ENCODE measurements at regions not wholly inside any gene's neighbourhood (a gene's known extent, or its start where the extent isn't known, plus 50 kb on each side); places are given as distances from the start of the nearest gene placed in this dataset.

- Histone ChIP-seq H3K9ac (ENCODE audit: low read length) (no peak overlapping the region), H3K79me2 (ENCODE audit: low read length) (no peaks in the 10 kb centered on the region)
These were observed 87.8 kb upstream of the NCOR2 start for GRCh38 chr12:124655048-124655697.

DNA sequence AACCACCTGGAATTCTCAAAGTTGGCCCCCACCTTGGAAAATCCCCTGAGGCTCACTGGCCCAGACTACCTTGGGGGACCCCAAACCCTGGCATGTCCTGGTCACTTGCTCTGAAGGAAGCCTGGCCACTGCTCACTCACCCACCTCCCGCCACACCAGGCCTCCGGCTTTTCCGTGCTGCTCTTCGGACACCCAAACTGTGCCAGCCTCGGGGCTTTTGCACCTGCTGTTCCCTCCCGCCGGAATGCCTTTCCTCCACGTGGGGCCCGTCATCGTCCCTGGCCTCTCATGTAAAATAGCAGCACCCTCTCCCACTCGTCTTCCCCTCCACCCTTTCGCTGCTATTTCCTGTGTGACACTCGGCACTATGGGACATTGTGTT, 87.2 kb upstream of the NCOR2 start:
- no peak overlapping the region for H3K4me3 ChIP-seq (ENCODE audit: low read length)
- H3K9ac ChIP-seq (ENCODE audit: low read length), result no peak overlapping the region
- no peaks in the 10 kb centered on the region for H3K9me3 ChIP-seq (ENCODE audit: insufficient read depth, low read length)

More at GRCh38 chr12:124655048-124655697, 87.8 kb upstream of the NCOR2 start:
- H3K36me3 ChIP-seq (replicated peaks; ENCODE audit: low read depth, low read length), result no peaks in the 10 kb centered on the region
- H3K4me1 ChIP-seq (ENCODE audit: low read length), result no peaks in the 10 kb centered on the region
- no peak overlapping the region for H2AFZ ChIP-seq (ENCODE audit: low read depth, low read length)
- no peak overlapping the region for H3K4me2 ChIP-seq (ENCODE audit: low read length)
- no peaks in the 10 kb centered on the region for H4K20me1 ChIP-seq (ENCODE audit: insufficient read depth, low read length)
- no peak overlapping the region for H3K4me3 ChIP-seq (ENCODE audit: low read length)
- TF ChIP-seq CTCF (IDR thresholded peaks at IDR 0.05; ENCODE audit: low read depth, low read length) (no peak), EZH2phosphoT487 (IDR thresholded peaks at IDR 0.05; ENCODE audit: low read depth) (no peak)
- H3K27me3 ChIP-seq (ENCODE audit: low read depth, low read length), result peaks cover 20% of the 10 kb centered on the region
- H3K27ac ChIP-seq (ENCODE audit: low read length), result no peak overlapping the region
- H3K9me3 ChIP-seq (ENCODE audit: insufficient read depth, low read length), result no peaks in the 10 kb centered on the region

DNA sequence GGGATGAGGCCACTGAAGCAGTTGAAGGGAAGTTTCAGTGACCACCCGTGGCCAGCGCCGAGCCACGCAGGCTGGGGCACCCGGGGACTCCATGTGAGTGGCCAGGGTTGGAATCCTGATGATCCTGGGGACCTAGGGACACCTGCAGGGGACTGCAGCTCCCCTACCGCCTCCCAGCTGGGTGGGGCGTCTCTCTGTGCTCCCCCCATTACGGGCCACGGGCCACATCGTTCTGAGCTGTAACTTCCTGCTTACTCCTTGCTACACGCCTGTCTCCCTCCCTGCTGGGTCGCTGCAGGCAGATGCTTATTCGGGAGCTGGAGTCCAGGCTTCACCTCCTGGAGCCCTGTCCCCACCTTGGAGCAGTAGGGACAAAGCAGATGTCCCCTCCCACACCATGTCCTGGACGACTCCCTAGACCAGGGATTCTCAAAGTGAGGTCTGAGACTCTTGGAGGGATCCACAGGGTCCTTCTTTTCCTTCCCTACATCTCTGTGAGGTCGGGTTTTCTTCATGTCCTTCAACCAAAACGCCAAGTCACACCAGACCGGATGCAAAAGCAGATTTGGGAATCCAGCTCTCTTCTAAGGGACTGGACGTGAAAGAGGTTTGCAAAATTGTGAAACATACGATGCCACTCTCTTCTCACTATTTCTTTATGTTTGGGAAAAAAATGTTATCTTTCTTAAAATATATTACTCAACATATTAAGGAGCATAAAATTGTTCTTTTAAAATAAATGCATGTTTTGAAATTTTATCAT, 85.9 kb upstream of the NCOR2 start:
- Histone ChIP-seq H3K36me3 (replicated peaks; ENCODE audit: low read depth, low read length) (peaks cover under 1% of the 10 kb centered on the region), H3K79me2 (ENCODE audit: low read length) (no peaks in the 10 kb centered on the region), H3K9me3 (ENCODE audit: insufficient read depth, low read length) (peaks cover 9% of the 10 kb centered on the region; the same call in 1 of the 2 replicates), H3K4me1 (ENCODE audit: low read length) (no peaks in the 10 kb centered on the region), H3K27ac (ENCODE audit: low read length) (no peak overlapping the region), H4K20me1 (ENCODE audit: insufficient read depth, low read length) (no peaks in the 10 kb centered on the region), H3K9ac (ENCODE audit: low read length) (no peak overlapping the region), H3K4me2 (ENCODE audit: low read length) (no peak overlapping the region), H3K4me3 (ENCODE audit: low read length) (no peak overlapping the region), H3K27me3 (ENCODE audit: low read depth, low read length) (peaks cover 20% of the 10 kb centered on the region), H2AFZ (ENCODE audit: low read depth, low read length) (no peak overlapping the region)
- TF ChIP-seq EZH2phosphoT487 (IDR thresholded peaks at IDR 0.05; ENCODE audit: low read depth) (no peak), CTCF (IDR thresholded peaks at IDR 0.05; ENCODE audit: low read depth, low read length) (no peak)

More for the DNA sequence above, 87.2 kb upstream of the NCOR2 start:
- H3K27me3 ChIP-seq (ENCODE audit: low read depth, low read length), result peaks cover 20% of the 10 kb centered on the region
- H3K36me3 ChIP-seq (replicated peaks; ENCODE audit: low read depth, low read length), result no peaks in the 10 kb centered on the region
- H3K79me2 ChIP-seq (ENCODE audit: low read length), result no peaks in the 10 kb centered on the region
- H3K4me2 ChIP-seq (ENCODE audit: low read length), result no peak overlapping the region
- TF ChIP-seq CTCF (IDR thresholded peaks at IDR 0.05; ENCODE audit: low read depth, low read length), result no peak
- no peak for TF ChIP-seq EZH2phosphoT487 (IDR thresholded peaks at IDR 0.05; ENCODE audit: low read depth)
- no peaks in the 10 kb centered on the region for H4K20me1 ChIP-seq (ENCODE audit: insufficient read depth, low read length)
- no peak overlapping the region for H3K27ac ChIP-seq (ENCODE audit: low read length)
- no peaks in the 10 kb centered on the region for H3K4me1 ChIP-seq (ENCODE audit: low read length)
- H2AFZ ChIP-seq (ENCODE audit: low read depth, low read length), result no peak overlapping the region

DNA sequence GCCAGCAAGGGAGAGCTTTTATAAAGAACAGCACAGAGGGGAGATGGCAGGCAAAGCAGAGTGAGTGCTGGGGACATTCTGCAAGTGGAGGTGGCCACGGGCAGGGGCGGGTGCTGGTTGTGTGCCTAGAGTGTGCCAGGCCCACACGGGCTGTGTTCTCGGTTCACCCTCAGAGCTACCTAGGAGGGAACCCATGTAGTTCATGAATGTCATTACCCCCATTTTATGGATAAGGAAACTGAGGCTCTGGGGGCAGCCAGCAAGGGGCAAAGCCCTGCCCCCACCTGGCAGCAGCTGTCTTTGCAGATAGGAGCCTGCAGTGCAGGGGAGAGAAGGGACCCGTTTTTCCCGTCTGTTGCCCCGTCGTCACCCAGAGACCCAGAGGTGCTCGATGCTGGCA, 85.2 kb upstream of the NCOR2 start:
- no peak overlapping the region for H3K27ac ChIP-seq (ENCODE audit: low read length)
- H3K9me3 ChIP-seq (ENCODE audit: insufficient read depth, low read length), result peaks cover 9% of the 10 kb centered on the region; the same call in 1 of the 2 replicates
- H3K9ac ChIP-seq (ENCODE audit: low read length), result no peak overlapping the region
- H3K4me1 ChIP-seq (ENCODE audit: low read length), result no peaks in the 10 kb centered on the region
- no peak overlapping the region for H3K4me2 ChIP-seq (ENCODE audit: low read length)
- no peak overlapping the region for H2AFZ ChIP-seq (ENCODE audit: low read depth, low read length)
- no peaks in the 10 kb centered on the region for H4K20me1 ChIP-seq (ENCODE audit: insufficient read depth, low read length)
- H3K27me3 ChIP-seq (ENCODE audit: low read depth, low read length), result peaks cover 20% of the 10 kb centered on the region
- TF ChIP-seq CTCF (IDR thresholded peaks at IDR 0.05; ENCODE audit: low read depth, low read length) (no peak), EZH2phosphoT487 (IDR thresholded peaks at IDR 0.05; ENCODE audit: low read depth) (no peak)
- H3K79me2 ChIP-seq (ENCODE audit: low read length), result no peaks in the 10 kb centered on the region
- H3K36me3 ChIP-seq (replicated peaks; ENCODE audit: low read depth, low read length), result peaks cover 3% of the 10 kb centered on the region
- H3K4me3 ChIP-seq (ENCODE audit: low read length), result no peak overlapping the region
